Endodermal cell (in vitro differentiated cells): ENCODE measurements at regions not wholly inside any gene's neighbourhood (a gene's known extent, or its start where the extent isn't known, plus 50 kb on each side); places are given as distances from the start of the nearest gene placed in this dataset.
"Not testable (repeated sequence)": the region's sequence is repeated elsewhere in the genome, so short reads cannot be mapped to it uniquely, and the experiment has no call there.

ENCODE experiments used
- DNase-seq: peaks from one replicate; pipeline ENCODE4 v3.0.0-alpha.2; 2017
- H3K27ac ChIP-seq: 2 replicates; pipeline ENCODE4 v1.5.1; 2013; ENCODE audit warnings: mild to moderate bottlenecking, low read depth, low read length, moderate library complexity
- H3K27me3 ChIP-seq: 2 replicates; pipeline ENCODE4 v1.6.1; 2013; ENCODE audit warnings: mild to moderate bottlenecking, low read length, moderate library complexity; ENCODE audit not compliant: insufficient read depth, control insufficient read depth, poor library complexity, severe bottlenecking
- H3K36me3 ChIP-seq: 2 replicates; pipeline ENCODE4 v1.7.0; 2013; ENCODE audit warnings: mild to moderate bottlenecking, low read length, moderate library complexity; ENCODE audit not compliant: control insufficient read depth, insufficient read depth
- H3K4me1 ChIP-seq: one replicate; pipeline ENCODE4 v1.7.0; 2013; ENCODE audit warnings: low read length; ENCODE audit not compliant: control insufficient read depth, insufficient read depth
- H3K4me3 ChIP-seq: 2 replicates; pipeline ENCODE4 v1.5.1; 2013; ENCODE audit warnings: mild to moderate bottlenecking, low read length, moderate library complexity
- H3K9ac ChIP-seq: 2 replicates; pipeline ENCODE4 v1.6.1; 2013; ENCODE audit warnings: mild to moderate bottlenecking, low read length, moderate library complexity; ENCODE audit not compliant: poor library complexity, severe bottlenecking; ENCODE audit errors: extremely low read depth
- H3K9me3 ChIP-seq: 2 replicates; pipeline ENCODE4 v1.6.1; 2013; ENCODE audit warnings: mild to moderate bottlenecking, low read length, moderate library complexity; ENCODE audit not compliant: control insufficient read depth
- H3K27ac Mint-ChIP-seq: 2 replicates; pipeline ENCODE4 v1.8.0; 2020; ENCODE audit warnings: mixed read lengths
- H3K27me3 Mint-ChIP-seq: 2 replicates; pipeline ENCODE4 v1.8.0; 2021; ENCODE audit warnings: mild to moderate bottlenecking, mixed read lengths; ENCODE audit not compliant: insufficient read depth
- H3K36me3 Mint-ChIP-seq: 2 replicates; pipeline ENCODE4 v1.8.0; 2020; ENCODE audit warnings: low read depth, mixed read lengths
- H3K4me1 Mint-ChIP-seq: 2 replicates; pipeline ENCODE4 v1.8.0; 2020; ENCODE audit warnings: mixed read lengths
- H3K4me3 Mint-ChIP-seq: 2 replicates; pipeline ENCODE4 v1.8.0; 2020; ENCODE audit warnings: mild to moderate bottlenecking, moderate library complexity, mixed read lengths
- H3K9me3 Mint-ChIP-seq: 2 replicates; pipeline ENCODE4 v1.8.0; 2020; ENCODE audit warnings: mild to moderate bottlenecking, mixed read lengths
- CTCF ChIP-seq: fragments of 200-600 bp; sonication (generic); conservative IDR thresholded peaks from 2 replicates; pipeline ENCODE4 v1.5.0; 2021; ENCODE audit warnings: antibody characterized with exemption, mild to moderate bottlenecking
- WGBS, 2 experiments: methylation state at CpG; one replicate each; pipeline versions ENCODE4 v1.1.5 to v1.1.7; 2013; ENCODE audit warnings: missing lambda C conversion rate in 2 of 2, mixed read lengths in 1 of 2; ENCODE audit not compliant: insufficient coverage in 1 of 2, insufficient read length in 1 of 2; 5-methylcytosine and 5-hydroxymethylcytosine counted together

GRCh38 chr16:72596373-72596772, 424.4 kb upstream of the PMFBP1 start:
- Histone ChIP-seq H3K27me3 (no peaks in the 10 kb centered on the region), H3K4me1 (no peaks in the 10 kb centered on the region), H3K9me3 (no peaks in the 10 kb centered on the region), H3K9ac (no peak overlapping the region), H3K4me3 (no peak overlapping the region), H3K36me3 (no peaks in the 10 kb centered on the region), H3K27ac (no peak overlapping the region)
- no peaks in the 10 kb centered on the region for H3K4me1 Mint-ChIP-seq
- H3K9me3 Mint-ChIP-seq = no peaks in the 10 kb centered on the region
- no peaks in the 10 kb centered on the region for H3K27me3 Mint-ChIP-seq
- no peak for DNase-seq
- peaks cover 8% of the 10 kb centered on the region for H3K36me3 Mint-ChIP-seq
- no peak overlapping the region for H3K4me3 Mint-ChIP-seq
- no peak overlapping the region for H3K27ac Mint-ChIP-seq
- WGBS, 2 experiments = 97 to 100% methylated on average over 1 to 3 of the region's 3 CpGs
- TF ChIP-seq CTCF = no peak

GRCh38 chr16:72590151-72590937, 418.4 kb upstream of the PMFBP1 start:
- Mint-ChIP-seq H3K27ac (no peak overlapping the region), H3K9me3 (peaks cover 3% of the 10 kb centered on the region), H3K36me3 (no peaks in the 10 kb centered on the region), H3K4me3 (no peak overlapping the region), H3K4me1 (no peaks in the 10 kb centered on the region), H3K27me3 (no peaks in the 10 kb centered on the region)
- Histone ChIP-seq H3K27ac (no peak overlapping the region), H3K9me3 (no peaks in the 10 kb centered on the region), H3K9ac (no peak overlapping the region), H3K4me3 (no peak overlapping the region), H3K4me1 (no peaks in the 10 kb centered on the region), H3K27me3 (no peaks in the 10 kb centered on the region), H3K36me3 (no peaks in the 10 kb centered on the region)
- no peak for TF ChIP-seq CTCF
- WGBS, 2 experiments = 92 to 100% methylated on average over 1 to 2 of the region's 2 CpGs
- no peak for DNase-seq

- 94% methylated on average over 2 of the region's 2 CpGs; no CpG with 5 or more reads in 1 of the 2 experiments for WGBS, 2 experiments
- no peaks in the 10 kb centered on the region for H3K4me1 ChIP-seq
- H3K36me3 Mint-ChIP-seq = no peaks in the 10 kb centered on the region
- peaks cover 3% of the 10 kb centered on the region for H3K9me3 Mint-ChIP-seq
- no peak overlapping the region for H3K27ac ChIP-seq
- H3K4me1 Mint-ChIP-seq = no peaks in the 10 kb centered on the region
- H3K9me3 ChIP-seq = no peaks in the 10 kb centered on the region
- no peak overlapping the region for H3K9ac ChIP-seq
- no peaks in the 10 kb centered on the region for H3K27me3 ChIP-seq
- H3K4me3 Mint-ChIP-seq = no peak overlapping the region
- DNase-seq = no peak
- H3K4me3 ChIP-seq = no peak overlapping the region
- TF ChIP-seq CTCF = no peak
- H3K27ac Mint-ChIP-seq = no peak overlapping the region
- no peaks in the 10 kb centered on the region for H3K27me3 Mint-ChIP-seq
- H3K36me3 ChIP-seq = no peaks in the 10 kb centered on the region
Observed at GRCh38 chr16:72588551-72588950, 416.6 kb upstream of the PMFBP1 start.

- H3K4me3 Mint-ChIP-seq, H3K9me3 ChIP-seq, H3K27ac ChIP-seq, H3K4me3 ChIP-seq, H3K36me3 ChIP-seq, H3K4me1 ChIP-seq, H3K9ac ChIP-seq, H3K27ac Mint-ChIP-seq, H3K36me3 Mint-ChIP-seq, H3K27me3 ChIP-seq, H3K27me3 Mint-ChIP-seq, H3K4me1 Mint-ChIP-seq, DNase-seq: not testable (repeated sequence)
- H3K9me3 Mint-ChIP-seq = peaks cover 32% of the 10 kb centered on the region
- 82 to 95% methylated on average over 3 to 8 of the region's 9 CpGs for WGBS, 2 experiments
Observed at GRCh38 chr16:72578061-72578460, 406.1 kb upstream of the PMFBP1 start.
